ENCODE measurements at regions not wholly inside any gene's neighbourhood (a gene's known extent, or its start where the extent isn't known, plus 50 kb on each side); places are given as distances from the start of the nearest gene placed in this dataset.

- no peak for TF ChIP-seq ZNF548 (tag by site-specific recombination; IDR thresholded peaks at IDR 0.05)
- TF ChIP-seq, protein P1, sequence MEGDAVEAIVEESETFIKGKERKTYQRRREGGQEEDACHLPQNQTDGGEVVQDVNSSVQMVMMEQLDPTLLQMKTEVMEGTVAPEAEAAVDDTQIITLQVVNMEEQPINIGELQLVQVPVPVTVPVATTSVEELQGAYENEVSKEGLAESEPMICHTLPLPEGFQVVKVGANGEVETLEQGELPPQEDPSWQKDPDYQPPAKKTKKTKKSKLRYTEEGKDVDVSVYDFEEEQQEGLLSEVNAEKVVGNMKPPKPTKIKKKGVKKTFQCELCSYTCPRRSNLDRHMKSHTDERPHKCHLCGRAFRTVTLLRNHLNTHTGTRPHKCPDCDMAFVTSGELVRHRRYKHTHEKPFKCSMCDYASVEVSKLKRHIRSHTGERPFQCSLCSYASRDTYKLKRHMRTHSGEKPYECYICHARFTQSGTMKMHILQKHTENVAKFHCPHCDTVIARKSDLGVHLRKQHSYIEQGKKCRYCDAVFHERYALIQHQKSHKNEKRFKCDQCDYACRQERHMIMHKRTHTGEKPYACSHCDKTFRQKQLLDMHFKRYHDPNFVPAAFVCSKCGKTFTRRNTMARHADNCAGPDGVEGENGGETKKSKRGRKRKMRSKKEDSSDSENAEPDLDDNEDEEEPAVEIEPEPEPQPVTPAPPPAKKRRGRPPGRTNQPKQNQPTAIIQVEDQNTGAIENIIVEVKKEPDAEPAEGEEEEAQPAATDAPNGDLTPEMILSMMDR (tag by site-specific recombination; IDR thresholded peaks at IDR 0.05): no peak
- no peak for TF ChIP-seq ZNF677 (tag by site-specific recombination; IDR thresholded peaks at IDR 0.05)
- TF ChIP-seq ZNF654 (tag by site-specific recombination; IDR thresholded peaks at IDR 0.05; ENCODE audit: low read depth): no peak
- TF ChIP-seq ZBTB8A (tag by site-specific recombination; IDR thresholded peaks at IDR 0.05): no peak
- no peak for TF ChIP-seq TCF7L2 (IDR thresholded peaks at IDR 0.05; ENCODE audit: borderline replicate concordance, low read depth, low read length)
- no peak for TF ChIP-seq ZBTB20 (tag by site-specific recombination; IDR thresholded peaks at IDR 0.05)
- no peak for TF ChIP-seq ZNF777 (tag by site-specific recombination; IDR thresholded peaks at IDR 0.05; ENCODE audit: borderline replicate concordance)
- TF ChIP-seq, protein P2, sequence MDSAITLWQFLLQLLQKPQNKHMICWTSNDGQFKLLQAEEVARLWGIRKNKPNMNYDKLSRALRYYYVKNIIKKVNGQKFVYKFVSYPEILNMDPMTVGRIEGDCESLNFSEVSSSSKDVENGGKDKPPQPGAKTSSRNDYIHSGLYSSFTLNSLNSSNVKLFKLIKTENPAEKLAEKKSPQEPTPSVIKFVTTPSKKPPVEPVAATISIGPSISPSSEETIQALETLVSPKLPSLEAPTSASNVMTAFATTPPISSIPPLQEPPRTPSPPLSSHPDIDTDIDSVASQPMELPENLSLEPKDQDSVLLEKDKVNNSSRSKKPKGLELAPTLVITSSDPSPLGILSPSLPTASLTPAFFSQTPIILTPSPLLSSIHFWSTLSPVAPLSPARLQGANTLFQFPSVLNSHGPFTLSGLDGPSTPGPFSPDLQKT (IDR thresholded peaks at IDR 0.05; ENCODE audit: borderline replicate concordance, low read depth, low read length): no peak
- no peak for TF ChIP-seq ZBTB1 (tag by site-specific recombination; IDR thresholded peaks at IDR 0.05)
- no peak for TF ChIP-seq ZFP41 (tag by site-specific recombination; IDR thresholded peaks at IDR 0.05; ENCODE audit: borderline replicate concordance)
These were observed 673.3 kb upstream of the LRRN3 start for GRCh38 chr7:110417611-110418010.
